WTC11 (cell line): ENCODE measurements at regions not wholly inside any gene's neighbourhood (a gene's known extent, or its start where the extent isn't known, plus 50 kb on each side); places are given as distances from the start of the nearest gene placed in this dataset.
A peak's percentile ranks its signal among the peaks of the same experiment; 100 is the strongest.

Experiments
- ATAC-seq: fragments of 200-7000 bp; cut with Tn5 transposase; 2 replicates; pipeline ENCODE4 v1.10.0; 2021; ENCODE audit warnings: mild to moderate bottlenecking, moderate library complexity
- CTCF ChIA-PET: fragments of 300-600 bp; sonication (Branson Sonifier 250); formaldehyde crosslinking; loops from one replicate; lab custom pipeline; 2021; ENCODE audit warnings: antibody characterized with exemption; lab: Charles Lee
- POLR2A ChIA-PET: fragments of 350-600 bp; sonication (Branson Sonifier 250); formaldehyde crosslinking; loops from one replicate; lab custom pipeline; 2021; ENCODE audit warnings: antibody characterized with exemption; lab: Charles Lee
- DNase-seq: peaks from one replicate; pipeline ENCODE4 v3.0.0; 2021; ENCODE audit warnings: low spot score
- H3K27ac Mint-ChIP-seq: 2 replicates; pipeline ENCODE4 v1.8.0; 2021; ENCODE audit warnings: mixed read lengths
- H3K27me3 Mint-ChIP-seq: 2 replicates; pipeline ENCODE4 v1.8.0; 2021; ENCODE audit warnings: low read depth, mild to moderate bottlenecking, moderate library complexity, mixed read lengths
- H3K36me3 Mint-ChIP-seq: 2 replicates; pipeline ENCODE4 v1.8.0; 2021; ENCODE audit warnings: mixed read lengths
- H3K4me1 Mint-ChIP-seq: 2 replicates; pipeline ENCODE4 v1.8.0; 2022; ENCODE audit warnings: mixed read lengths
- H3K4me3 Mint-ChIP-seq: 2 replicates; pipeline ENCODE4 v1.8.0; 2021; ENCODE audit warnings: mild to moderate bottlenecking, moderate library complexity, mixed read lengths
- H3K9me3 Mint-ChIP-seq: 2 replicates; pipeline ENCODE4 v1.8.0; 2021; ENCODE audit warnings: mixed read lengths
- AR ChIP-seq: fragments of 250-450 bp; sonication (Bioruptor Pico); IDR thresholded peaks from 2 replicates; pipeline ENCODE4 v1.9.0; 2021; ENCODE audit warnings: mild to moderate bottlenecking
- CDX4 ChIP-seq: fragments of 250-450 bp; sonication (Bioruptor Pico); IDR thresholded peaks from 2 replicates; pipeline ENCODE4 v1.9.0; 2021; ENCODE audit warnings: moderate library complexity, mild to moderate bottlenecking, inconsistent platforms, borderline replicate concordance
- CREB1 ChIP-seq: sonication (generic); formaldehyde crosslinking; IDR thresholded peaks from 2 replicates; pipeline ENCODE4 v1.8.0; 2023; ENCODE audit warnings: mild to moderate bottlenecking, missing genetic modification reagents
- CTCF ChIP-seq: fragments of 200-600 bp; IDR thresholded peaks from 2 replicates; pipeline ENCODE4 v1.8.0; 2022; ENCODE audit warnings: antibody characterized with exemption
- IRF2 ChIP-seq: sonication (generic); formaldehyde crosslinking; IDR thresholded peaks from 2 replicates; pipeline ENCODE4 v1.8.0; 2022; ENCODE audit warnings: low read depth, missing genetic modification reagents, borderline replicate concordance
- MAX ChIP-seq: sonication (generic); formaldehyde crosslinking; IDR thresholded peaks from 2 replicates; pipeline ENCODE4 v1.8.0; 2022; ENCODE audit warnings: mild to moderate bottlenecking, missing genetic modification reagents
- SOX15 ChIP-seq: fragments of 250-450 bp; sonication (Bioruptor Pico); IDR thresholded peaks from 2 replicates; pipeline ENCODE4 v1.9.0; 2021; ENCODE audit warnings: mild to moderate bottlenecking
- STAT6 ChIP-seq: sonication (generic); formaldehyde crosslinking; conservative IDR thresholded peaks from 2 replicates; pipeline ENCODE4 v1.8.1; 2023; ENCODE audit warnings: mild to moderate bottlenecking, low read depth, missing genetic modification reagents, moderate library complexity
- TEAD4 ChIP-seq: sonication (generic); formaldehyde crosslinking; IDR thresholded peaks from 2 replicates; pipeline ENCODE4 v1.8.0; 2022; ENCODE audit warnings: mild to moderate bottlenecking, missing genetic modification reagents
- ZMAT4 ChIP-seq: fragments of 250-450 bp; sonication (Bioruptor Pico); IDR thresholded peaks from 2 replicates; pipeline ENCODE4 v1.9.0; 2021; ENCODE audit warnings: mild to moderate bottlenecking
- ZNF423 ChIP-seq: fragments of 250-450 bp; sonication (Bioruptor Pico); IDR thresholded peaks from 2 replicates; pipeline ENCODE4 v2.1.2; 2022; ENCODE audit warnings: mild to moderate bottlenecking, moderate library complexity
- ZNF425 ChIP-seq: fragments of 250-450 bp; sonication (Bioruptor Pico); conservative IDR thresholded peaks from 2 replicates; pipeline ENCODE4 v1.9.0; 2021; ENCODE audit warnings: mild to moderate bottlenecking

GRCh38 chr3:82416830-82417229, 655.4 kb upstream of the GBE1 start:
- H3K27me3 Mint-ChIP-seq: no peaks in the 10 kb centered on the region
- DNase-seq: no peak
- ChIA-PET CTCF (interaction anchor here (1.6 kb wide), 1 partner anchor 12 kb away, joined by 6 read pairs; no protein-coding TSS in a partner anchor), POLR2A (no interaction called here)
- H3K27ac Mint-ChIP-seq: peak overlapping the region; percentile 78
- peaks cover 28% of the 10 kb centered on the region for H3K4me1 Mint-ChIP-seq
- ATAC-seq: peak; percentile 92
- H3K9me3 Mint-ChIP-seq: no peaks in the 10 kb centered on the region
- no peak overlapping the region for H3K4me3 Mint-ChIP-seq
- no peaks in the 10 kb centered on the region for H3K36me3 Mint-ChIP-seq
- TF ChIP-seq ZMAT4 (CRISPR knock-in tag) (no peak), SOX15 (CRISPR knock-in tag) (no peak), MAX (CRISPR knock-in tag) (no peak), ZNF423 (CRISPR knock-in tag) (no peak), IRF2 (CRISPR knock-in tag) (no peak), STAT6 (CRISPR knock-in tag) (no peak), CDX4 (no peak), TEAD4 (CRISPR knock-in tag) (no peak), CREB1 (CRISPR knock-in tag) (no peak), CTCF (no peak), ZNF425 (CRISPR knock-in tag) (no peak)

GRCh38 chr3:82416349-82416748, 654.9 kb upstream of the GBE1 start:
- DNase-seq (no peak), ATAC-seq (no peak)
- ChIA-PET POLR2A (no interaction called here), CTCF (interaction anchor here (1.6 kb wide), 1 partner anchor 13 kb away, joined by 6 read pairs; no protein-coding TSS in a partner anchor)
- H3K4me1 Mint-ChIP-seq: peaks cover 28% of the 10 kb centered on the region
- TF ChIP-seq AR (CRISPR knock-in tag) (no peak), ZMAT4 (CRISPR knock-in tag) (no peak), ZNF423 (CRISPR knock-in tag) (no peak)
- no peak overlapping the region for H3K27ac Mint-ChIP-seq
- no peaks in the 10 kb centered on the region for H3K9me3 Mint-ChIP-seq
- H3K27me3 Mint-ChIP-seq: no peaks in the 10 kb centered on the region
- no peak overlapping the region for H3K4me3 Mint-ChIP-seq
- no peaks in the 10 kb centered on the region for H3K36me3 Mint-ChIP-seq
